ENCODE measurements at regions not wholly inside any gene's neighbourhood (a gene's known extent, or its start where the extent isn't known, plus 50 kb on each side); places are given as distances from the start of the nearest gene placed in this dataset.

GRCh38 chr2:19785447-19785846, 116.3 kb downstream of the TTC32 start:
- TF ChIP-seq ZBTB20 (tag by site-specific recombination; IDR thresholded peaks at IDR 0.05) (no peak), HIC1 (tag by site-specific recombination; IDR thresholded peaks at IDR 0.05) (no peak), ZNF776 (tag by site-specific recombination; IDR thresholded peaks at IDR 0.05; ENCODE audit: borderline replicate concordance) (no peak), ZNF692 (tag by site-specific recombination; IDR thresholded peaks at IDR 0.05) (no peak), ZSCAN18 (tag by site-specific recombination; IDR thresholded peaks at IDR 0.05) (no peak)
- CTCF ChIA-PET, result no interaction called here
- H3K36me3 ChIP-seq (ENCODE audit: control insufficient read depth in 2 of 2, insufficient read depth in 1 of 2, low read length in 2 of 2), result no peaks in the 10 kb centered on the region
- no peak overlapping the region for H3K27ac ChIP-seq (ENCODE audit: extremely low read depth, low read depth, low read length)
- H3K9me3 ChIP-seq (ENCODE audit: control insufficient read depth, insufficient read depth, low read depth, low read length), result no peaks in the 10 kb centered on the region
- POLR2A ChIA-PET, result no interaction called here
- H3K4me3 ChIP-seq (ENCODE audit: low read depth, low read length), result no peak overlapping the region
- H3K4me1 ChIP-seq (ENCODE audit: control insufficient read depth, insufficient read depth, low read length), result no peaks in the 10 kb centered on the region

GRCh38 chr2:19784456-19784855, 117.3 kb downstream of the TTC32 start:
- H3K4me1 ChIP-seq (ENCODE audit: control insufficient read depth, insufficient read depth, low read length), result no peaks in the 10 kb centered on the region
- H3K9me3 ChIP-seq (ENCODE audit: control insufficient read depth, insufficient read depth, low read depth, low read length), result no peaks in the 10 kb centered on the region
- TF ChIP-seq ZNF184 (tag by site-specific recombination; IDR thresholded peaks at IDR 0.05) (no peak), ZNF16 (tag by site-specific recombination; IDR thresholded peaks at IDR 0.05; ENCODE audit: low read depth) (no peak)
- no peaks in the 10 kb centered on the region for H3K36me3 ChIP-seq (ENCODE audit: control insufficient read depth in 2 of 2, insufficient read depth in 1 of 2, low read length in 2 of 2)
- ChIA-PET CTCF (no interaction called here), POLR2A (no interaction called here)
- no peak overlapping the region for H3K4me3 ChIP-seq (ENCODE audit: low read depth, low read length)
- H3K27ac ChIP-seq (ENCODE audit: extremely low read depth, low read depth, low read length), result no peak overlapping the region

GRCh38 chr2:19783935-19784334, 117.8 kb downstream of the TTC32 start:
- POLR2A ChIA-PET, result no interaction called here
- H3K4me1 ChIP-seq (ENCODE audit: control insufficient read depth, insufficient read depth, low read length), result no peaks in the 10 kb centered on the region
- no peak overlapping the region for H3K4me3 ChIP-seq (ENCODE audit: low read depth, low read length)
- no peak overlapping the region for H3K27ac ChIP-seq (ENCODE audit: extremely low read depth, low read depth, low read length)
- TF ChIP-seq ZFHX2 (tag by site-specific recombination; conservative IDR thresholded peaks at IDR 0.05) (peak; percentile 65), EGR2 (tag by site-specific recombination; IDR thresholded peaks at IDR 0.05; ENCODE audit: low read depth) (peak; percentile 53), ZSCAN5A (tag by site-specific recombination; IDR thresholded peaks at IDR 0.05) (no peak)
- CTCF ChIA-PET, result no interaction called here
- H3K36me3 ChIP-seq (ENCODE audit: control insufficient read depth in 2 of 2, insufficient read depth in 1 of 2, low read length in 2 of 2), result no peaks in the 10 kb centered on the region
- no peaks in the 10 kb centered on the region for H3K9me3 ChIP-seq (ENCODE audit: control insufficient read depth, insufficient read depth, low read depth, low read length)

- H3K27ac ChIP-seq (ENCODE audit: extremely low read depth, low read depth, low read length), result no peak overlapping the region
- H3K4me3 ChIP-seq (ENCODE audit: low read depth, low read length), result no peak overlapping the region
- no peaks in the 10 kb centered on the region for H3K36me3 ChIP-seq (ENCODE audit: control insufficient read depth in 2 of 2, insufficient read depth in 1 of 2, low read length in 2 of 2)
- H3K4me1 ChIP-seq (ENCODE audit: control insufficient read depth, insufficient read depth, low read length), result peaks cover 8% of the 10 kb centered on the region
- ChIA-PET CTCF (no interaction called here), POLR2A (no interaction called here)
- no peaks in the 10 kb centered on the region for H3K9me3 ChIP-seq (ENCODE audit: control insufficient read depth, insufficient read depth, low read depth, low read length)
- TF ChIP-seq ZBTB17 (tag by site-specific recombination; IDR thresholded peaks at IDR 0.05) (no peak), PRDM6 (tag by site-specific recombination; IDR thresholded peaks at IDR 0.05) (no peak), ZNF324 (tag by site-specific recombination; IDR thresholded peaks at IDR 0.05) (no peak), BCL6B (tag by site-specific recombination; IDR thresholded peaks at IDR 0.05) (no peak), ZNF776 (tag by site-specific recombination; IDR thresholded peaks at IDR 0.05; ENCODE audit: borderline replicate concordance) (no peak), ZNF600 (tag by site-specific recombination; IDR thresholded peaks at IDR 0.05) (no peak), ZNF350 (tag by site-specific recombination; IDR thresholded peaks at IDR 0.05) (no peak)
Measured at GRCh38 chr2:19776941-19777514, 124.8 kb downstream of the TTC32 start.
